Activated CD8-positive, alpha-beta memory T cell treated with anti-CD3 and anti-CD28 coated beads, Interleukin-2, amount 50 U/mL, for 48 hours (primary cell): ENCODE measurements at regions not wholly inside any gene's neighbourhood (a gene's known extent, or its start where the extent isn't known, plus 50 kb on each side); places are given as distances from the start of the nearest gene placed in this dataset.
"Not testable (repeated sequence)": the region's sequence is repeated elsewhere in the genome, so short reads cannot be mapped to it uniquely, and the experiment has no call there.

ENCODE experiments used
- DNase-seq: peaks from one replicate; pipeline ENCODE4 v3.0.0-alpha.2; 2020

DNA sequence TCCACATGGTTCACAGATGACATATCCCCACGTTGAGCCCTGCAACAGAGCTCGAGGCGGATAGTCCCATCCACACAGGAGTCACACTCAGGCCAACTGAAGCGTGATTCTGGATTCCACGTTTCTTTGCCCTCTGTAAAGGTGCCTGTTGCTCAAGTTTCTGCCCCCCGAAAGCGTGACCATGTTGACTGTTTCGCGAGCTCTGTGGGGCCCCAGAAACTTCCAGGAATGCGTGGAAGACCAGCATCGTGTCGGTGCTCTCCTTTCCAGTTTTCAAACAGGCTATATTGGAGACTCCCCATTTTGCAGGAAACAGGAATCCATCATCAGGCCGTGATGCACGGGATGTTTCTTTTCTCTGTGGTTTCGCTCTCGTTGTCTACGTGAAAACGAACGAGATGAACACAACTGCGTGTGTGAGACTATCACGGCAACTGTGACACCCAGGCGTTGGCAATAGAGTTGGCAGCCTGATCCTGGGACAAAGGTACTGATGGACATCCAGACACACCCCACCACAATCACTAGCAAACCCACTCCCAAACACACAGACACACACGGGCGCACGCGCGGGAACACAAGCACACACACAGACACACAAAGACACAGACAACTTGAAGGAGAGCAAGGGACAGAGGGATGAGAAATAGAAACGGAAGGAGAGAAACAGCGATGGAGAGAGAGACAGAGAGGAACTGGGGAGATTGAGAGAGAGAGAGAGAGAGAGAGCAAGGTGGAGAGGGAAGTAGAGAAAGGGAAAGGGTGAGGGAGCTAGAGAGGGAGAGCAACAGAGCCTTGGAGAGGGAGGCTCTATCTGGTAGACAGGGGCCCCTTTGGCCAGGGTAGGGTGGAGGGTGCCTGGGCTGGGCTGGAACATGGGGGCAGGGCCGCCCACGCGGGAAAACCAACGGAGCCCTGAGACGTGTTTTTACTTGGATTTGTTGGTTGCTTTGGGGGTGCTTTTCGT, 1609.3 kb downstream of the SPATA31A7 start:
- peak; percentile 80 for DNase-seq

DNA sequence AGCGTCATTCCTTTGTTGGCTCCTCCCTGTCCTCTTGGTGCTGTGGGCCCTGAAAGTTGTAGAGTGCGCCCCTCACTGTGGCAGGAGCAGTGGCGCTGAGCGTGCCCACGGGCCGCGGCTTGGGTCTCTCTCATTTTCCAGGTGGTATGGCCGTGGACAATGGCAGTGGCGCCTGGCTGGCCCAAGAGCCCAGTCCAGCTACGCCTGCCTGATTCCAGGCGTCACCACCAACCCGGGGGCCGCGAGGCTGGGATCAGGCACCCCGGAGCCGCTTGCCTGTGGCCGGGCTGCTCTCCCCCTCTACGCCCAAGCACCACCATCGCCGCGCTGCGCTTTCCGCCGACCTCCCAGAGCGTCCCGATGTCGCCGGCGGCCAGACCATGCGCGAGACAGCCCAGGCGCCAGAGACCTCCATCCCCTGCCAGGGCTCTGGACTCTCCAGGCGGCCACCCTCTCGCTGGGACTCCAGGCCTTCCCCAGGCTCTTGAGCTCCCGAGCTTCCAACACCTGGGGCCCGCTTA, 1610.1 kb downstream of the SPATA31A7 start:
- DNase-seq, result peak; percentile 84

DNA sequence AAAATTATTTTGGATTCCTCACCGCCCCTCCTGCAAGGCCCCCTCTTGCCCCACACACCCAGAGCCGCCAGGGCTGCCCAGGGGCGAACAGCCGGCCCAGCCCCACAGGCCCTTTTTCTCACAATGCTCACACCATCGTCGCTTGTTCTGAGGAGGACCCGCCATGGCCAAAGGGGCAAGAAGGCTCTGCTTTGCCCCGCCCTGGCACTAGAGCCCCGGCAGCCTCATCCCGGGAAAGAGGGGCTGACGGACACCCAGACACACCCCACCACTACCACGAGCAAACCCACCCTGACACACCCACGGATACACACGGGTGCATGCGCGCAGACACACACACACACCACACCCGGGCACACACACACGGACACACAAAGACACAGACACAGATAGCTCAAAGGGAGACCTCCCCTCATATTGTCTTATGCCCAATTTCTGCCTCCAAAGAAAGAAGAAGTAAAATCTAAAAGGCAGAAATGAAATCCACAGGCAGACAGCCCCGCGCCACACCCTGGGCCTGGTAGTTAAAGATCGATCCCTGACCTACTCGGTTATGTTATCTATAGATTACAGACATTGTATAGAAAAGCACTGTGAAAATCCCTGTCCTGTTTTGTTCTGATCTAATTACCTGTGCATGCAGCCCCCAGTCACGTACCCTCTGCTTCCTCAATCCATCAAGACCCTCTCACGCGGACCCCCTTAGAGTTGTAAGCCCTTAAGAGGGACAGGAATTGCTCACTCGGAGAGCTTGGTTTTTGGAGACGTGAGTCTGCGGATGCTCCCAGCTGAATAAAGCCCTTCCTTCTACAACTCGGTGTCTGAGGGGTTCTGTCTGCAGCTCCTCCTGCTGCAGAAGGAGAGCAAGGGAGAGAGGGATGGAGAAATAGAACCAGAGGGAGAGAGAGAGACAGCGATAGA, 1610.9 kb downstream of the SPATA31A7 start:
- peak; percentile 80 for DNase-seq

DNA sequence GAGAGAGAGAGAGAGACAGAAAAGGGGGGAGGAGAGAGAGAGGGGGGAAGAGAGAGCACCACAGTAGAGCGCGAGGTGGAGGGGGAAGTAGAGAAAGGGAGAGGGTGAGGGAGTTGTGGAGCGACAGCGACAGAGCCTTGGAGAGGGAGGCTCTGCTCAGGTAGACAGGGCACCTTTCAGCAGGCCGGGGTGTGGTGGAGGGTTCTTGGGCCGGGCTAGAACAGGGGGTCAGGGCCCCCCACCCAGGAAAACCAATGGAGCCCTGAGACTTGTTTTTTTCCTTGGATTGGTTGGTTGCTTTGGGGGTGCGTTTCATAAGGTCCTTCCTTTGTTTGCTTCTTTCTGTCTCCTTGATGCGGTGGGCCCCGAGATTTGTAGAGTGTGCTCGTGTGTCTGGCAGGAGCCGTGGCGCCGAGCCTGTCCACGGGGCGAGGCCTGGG, 1611.6 kb downstream of the SPATA31A7 start:
- DNase-seq, result peak; percentile 70

DNA sequence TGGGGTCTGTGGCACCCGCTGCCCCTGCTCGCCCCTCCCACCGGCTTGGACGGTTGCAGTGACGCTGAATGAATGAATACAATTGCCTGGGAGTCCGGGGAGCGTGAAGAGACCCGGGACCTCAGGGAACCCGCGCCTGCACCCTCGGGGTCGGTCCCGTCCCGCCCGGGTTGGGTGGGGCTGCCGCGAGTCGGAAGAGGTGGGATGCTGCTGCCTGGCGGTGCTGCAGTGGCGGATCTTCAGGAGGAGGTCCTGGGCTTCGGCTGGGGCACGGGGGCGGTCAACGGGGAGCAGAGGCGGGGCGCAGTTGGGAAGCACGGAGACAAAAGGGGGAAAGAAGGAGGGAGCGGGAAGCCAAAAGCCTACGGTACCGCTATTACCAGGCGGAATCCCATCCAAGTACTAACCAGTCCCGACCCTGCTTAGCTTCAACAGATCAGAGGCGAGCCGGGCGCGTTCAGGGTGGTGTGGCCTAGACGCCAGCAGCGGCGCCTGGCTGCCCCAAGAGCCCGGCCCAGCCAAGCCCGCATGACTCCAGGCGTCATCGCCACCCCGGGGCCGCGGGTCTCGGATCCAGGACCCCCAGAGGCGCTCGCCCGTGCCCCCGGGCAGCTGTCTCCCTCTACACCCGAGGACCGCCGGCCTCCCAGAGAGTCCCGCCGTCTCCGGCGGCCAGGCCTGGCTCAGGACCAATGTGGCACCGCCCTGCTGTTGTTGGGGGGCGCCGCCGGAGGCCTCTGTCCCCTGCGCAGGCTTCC, 1612.3 kb downstream of the SPATA31A7 start:
- DNase-seq, result peak; percentile 98

DNA sequence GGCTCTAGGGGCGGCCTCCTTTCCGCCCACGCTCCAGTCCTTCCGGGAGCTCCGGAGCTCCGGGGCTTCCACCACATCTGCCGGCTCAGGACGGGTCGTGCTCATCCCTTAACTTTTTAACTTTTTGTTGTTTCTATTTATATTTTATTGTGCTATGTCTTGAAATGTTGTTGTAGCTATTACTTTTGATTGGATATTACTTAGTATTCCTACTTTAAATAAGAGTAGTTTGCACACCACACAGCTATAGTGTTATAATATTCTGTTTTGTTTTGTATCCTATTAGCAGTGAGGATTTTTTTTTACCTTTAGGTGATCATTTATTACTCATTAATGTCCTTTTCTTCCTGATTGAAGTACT, 1612.9 kb downstream of the SPATA31A7 start:
- DNase-seq, result not testable (repeated sequence)

DNA sequence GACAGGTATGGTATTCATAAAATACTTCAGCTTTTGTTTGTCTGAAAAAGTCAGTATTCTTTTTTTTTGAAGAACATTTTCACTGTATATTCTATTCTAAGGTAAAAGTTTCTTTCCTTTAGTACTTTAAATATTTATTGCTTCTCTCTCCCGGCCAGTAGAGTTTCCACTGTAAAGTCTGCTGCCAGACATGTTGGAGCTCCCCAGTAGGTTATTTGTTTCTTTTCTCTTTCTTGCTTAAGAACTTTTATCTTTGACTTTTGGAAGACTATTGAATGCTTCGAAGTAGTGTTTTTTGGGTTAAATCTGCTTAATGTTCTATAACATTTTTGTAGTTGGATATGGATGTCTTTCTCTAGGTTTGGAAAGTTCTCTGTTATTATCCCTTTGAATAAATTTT, 1613.3 kb downstream of the SPATA31A7 start:
- not testable (repeated sequence) for DNase-seq

DNA sequence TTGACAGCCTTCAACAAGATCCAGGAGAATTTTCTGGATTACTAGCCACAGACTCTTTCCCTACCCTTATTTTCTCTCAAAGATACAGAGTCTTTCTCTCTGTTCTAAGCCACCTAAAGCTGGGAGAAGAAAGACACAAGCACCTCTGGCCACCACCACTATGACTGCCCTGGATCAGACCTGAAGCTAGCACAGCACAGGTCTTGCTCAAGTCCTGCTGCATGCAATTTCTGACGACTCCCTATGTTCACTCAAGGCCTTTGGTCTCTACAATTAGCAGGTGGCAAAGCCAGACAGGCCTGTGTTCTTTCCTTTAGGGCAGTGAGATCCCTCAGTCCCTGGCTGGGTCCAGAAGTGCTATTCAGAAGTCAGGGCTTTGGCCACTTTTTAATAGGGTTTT, 1614.5 kb downstream of the SPATA31A7 start:
- DNase-seq, result peak; percentile 52

DNA sequence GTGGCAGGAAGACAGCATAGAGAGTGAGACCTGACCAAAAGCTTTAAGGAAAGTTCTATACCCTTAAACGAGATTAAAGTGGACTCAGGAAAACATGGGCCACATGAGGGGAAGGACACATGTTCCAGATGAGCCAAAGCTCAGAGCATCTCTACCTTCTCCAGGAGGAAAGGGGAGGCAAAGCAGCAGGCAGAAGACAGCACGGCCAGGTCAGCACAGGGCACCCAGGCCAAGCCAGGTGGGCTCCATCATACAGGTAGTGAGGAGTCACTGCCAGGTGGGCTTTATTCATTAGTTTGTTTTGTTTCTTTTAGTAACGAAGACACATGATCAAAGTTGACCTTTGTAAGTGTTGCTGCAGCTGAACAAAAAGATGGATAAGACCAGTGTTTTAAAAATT, 1617.6 kb downstream of the SPATA31A7 start:
- peak; percentile 51 for DNase-seq

DNA sequence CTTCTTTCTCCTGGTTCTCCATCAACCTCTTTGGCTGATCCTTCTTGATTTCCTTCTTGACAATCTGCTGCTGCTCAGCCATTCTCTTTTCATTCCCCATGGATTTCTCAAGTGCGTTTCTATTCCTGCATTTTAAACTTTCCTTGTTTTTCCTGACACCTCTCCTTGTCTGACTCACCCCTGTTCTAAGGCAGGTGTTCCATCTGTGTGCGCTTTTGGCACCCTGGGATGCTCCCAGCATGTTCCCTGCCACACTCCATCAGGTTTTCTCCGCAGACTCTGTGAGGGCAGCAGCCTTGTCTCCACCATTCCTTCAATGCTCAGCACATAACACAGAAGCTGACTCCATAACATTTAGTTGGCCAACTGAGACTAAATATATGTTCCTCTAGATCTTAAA, 1618.2 kb downstream of the SPATA31A7 start:
- not testable (repeated sequence) for DNase-seq

DNA sequence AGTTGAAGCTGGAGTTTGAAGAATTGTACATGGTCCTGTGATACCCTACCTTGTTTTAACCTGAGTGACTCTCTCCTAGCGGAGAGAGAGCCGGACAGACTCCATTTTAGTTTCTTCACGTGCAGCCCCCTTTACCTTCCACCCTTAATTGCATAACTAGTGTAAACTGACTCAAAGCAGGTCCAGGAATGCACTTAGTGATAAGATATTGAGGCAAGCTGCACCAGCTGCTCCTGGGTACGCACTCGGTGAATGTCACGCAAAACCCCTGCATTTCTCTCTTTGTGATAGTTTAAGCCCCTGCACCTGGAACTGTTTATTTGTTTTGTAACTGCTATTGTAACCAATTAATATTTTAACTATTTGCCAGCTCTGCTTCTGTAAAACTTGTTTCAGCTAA, 1620.5 kb downstream of the SPATA31A7 start:
- not testable (repeated sequence) for DNase-seq

DNA sequence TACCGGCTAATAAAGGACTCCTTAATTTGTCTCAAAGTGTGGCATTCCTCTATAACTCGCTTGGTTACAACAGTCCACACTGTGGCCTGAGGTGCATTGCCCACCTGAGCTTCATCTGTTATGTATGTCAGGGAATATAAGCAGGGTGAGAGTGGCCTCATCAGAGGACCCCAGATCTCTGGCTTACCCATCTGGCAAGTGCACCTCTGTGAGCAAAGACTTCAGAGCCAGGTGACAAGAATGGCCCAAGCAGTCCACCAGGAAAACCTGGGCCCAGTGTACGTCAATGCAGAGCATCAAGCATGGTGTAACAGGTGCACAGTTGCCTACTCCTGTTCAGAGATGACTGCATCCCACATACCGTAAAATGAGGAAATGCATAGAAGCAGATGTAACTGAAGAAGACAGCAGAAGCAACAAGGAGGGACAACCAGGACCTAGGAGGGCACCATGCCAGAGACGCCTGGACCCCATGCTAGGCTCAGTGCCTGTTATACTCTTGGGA, 1621.0 kb downstream of the SPATA31A7 start:
- DNase-seq, result not testable (repeated sequence)

DNA sequence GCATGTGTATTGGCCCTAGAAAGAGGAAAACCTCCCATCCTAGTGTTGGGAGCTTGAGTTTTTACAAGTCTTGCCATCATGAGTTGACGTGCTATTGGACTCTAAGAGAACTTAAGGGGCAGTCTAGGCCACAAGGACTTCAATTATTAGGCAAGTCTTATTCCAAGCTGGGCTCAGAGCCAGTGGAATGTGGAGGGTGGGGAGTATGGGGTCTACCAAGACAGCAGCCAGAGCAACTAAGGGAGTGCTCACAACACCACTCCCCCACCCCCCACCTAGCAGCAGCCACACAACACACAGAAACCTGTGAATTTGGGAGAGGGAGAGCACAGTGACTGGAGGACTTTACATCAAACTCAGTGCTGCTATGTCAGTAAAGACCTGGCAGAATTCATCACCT, 1625.6 kb downstream of the SPATA31A7 start:
- not testable (repeated sequence) for DNase-seq

DNA sequence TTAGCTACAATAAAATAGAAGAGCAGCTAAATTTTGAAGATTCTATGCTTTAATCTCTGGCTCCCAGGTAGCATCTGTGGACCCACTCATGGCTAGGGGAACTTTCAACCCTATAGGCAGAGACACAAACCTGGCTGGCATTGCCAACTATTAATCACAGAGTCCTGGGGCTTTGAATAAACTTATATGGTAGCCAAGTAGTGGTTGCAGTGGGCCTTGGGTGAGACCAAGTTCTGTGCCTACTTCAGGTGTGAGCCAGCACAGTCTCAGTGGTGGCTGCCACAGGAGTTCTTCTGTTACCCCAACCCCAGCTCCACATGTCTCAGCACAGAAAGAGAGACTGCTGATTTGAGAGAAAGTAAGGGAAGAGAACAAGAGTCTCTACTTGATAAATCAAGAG, 1626.5 kb downstream of the SPATA31A7 start:
- DNase-seq, result not testable (repeated sequence)

DNA sequence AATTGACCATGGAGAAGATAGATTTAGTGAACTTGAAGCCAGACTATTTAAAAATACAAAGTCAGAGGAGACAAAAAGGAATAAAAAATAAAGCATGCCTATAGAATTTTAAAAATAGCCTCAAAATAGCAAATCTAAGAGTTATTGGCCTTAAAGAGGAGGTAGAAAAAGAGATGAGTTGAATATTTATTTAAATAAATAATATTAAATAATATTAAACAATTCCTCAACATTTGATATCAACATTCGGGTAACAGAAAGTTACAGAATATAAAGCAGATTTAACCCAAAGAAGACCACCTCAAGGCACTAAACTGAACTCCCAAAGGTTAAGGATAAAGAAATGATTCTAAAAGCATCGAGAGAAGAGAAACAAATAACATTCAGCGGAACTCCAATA, 1627.4 kb downstream of the SPATA31A7 start:
- DNase-seq, result not testable (repeated sequence)

DNA sequence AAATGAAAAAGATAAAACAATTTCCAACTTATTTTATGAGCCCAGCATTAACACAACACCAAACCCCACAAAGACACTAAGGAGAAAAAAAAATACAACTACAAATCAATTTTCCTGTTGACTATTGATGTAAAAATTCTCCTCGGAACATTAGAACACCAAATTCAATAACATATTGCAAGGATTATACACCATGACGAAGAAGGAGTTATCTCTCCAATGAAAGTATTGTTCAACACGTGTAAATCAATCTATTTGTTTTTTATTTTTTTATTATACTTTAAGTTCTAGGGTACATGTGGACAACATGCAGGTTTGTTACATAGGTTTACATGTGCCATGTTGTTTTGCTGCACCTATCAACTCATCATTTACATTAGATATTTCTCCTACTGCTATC, 1632.3 kb downstream of the SPATA31A7 start:
- not testable (repeated sequence) for DNase-seq

DNA sequence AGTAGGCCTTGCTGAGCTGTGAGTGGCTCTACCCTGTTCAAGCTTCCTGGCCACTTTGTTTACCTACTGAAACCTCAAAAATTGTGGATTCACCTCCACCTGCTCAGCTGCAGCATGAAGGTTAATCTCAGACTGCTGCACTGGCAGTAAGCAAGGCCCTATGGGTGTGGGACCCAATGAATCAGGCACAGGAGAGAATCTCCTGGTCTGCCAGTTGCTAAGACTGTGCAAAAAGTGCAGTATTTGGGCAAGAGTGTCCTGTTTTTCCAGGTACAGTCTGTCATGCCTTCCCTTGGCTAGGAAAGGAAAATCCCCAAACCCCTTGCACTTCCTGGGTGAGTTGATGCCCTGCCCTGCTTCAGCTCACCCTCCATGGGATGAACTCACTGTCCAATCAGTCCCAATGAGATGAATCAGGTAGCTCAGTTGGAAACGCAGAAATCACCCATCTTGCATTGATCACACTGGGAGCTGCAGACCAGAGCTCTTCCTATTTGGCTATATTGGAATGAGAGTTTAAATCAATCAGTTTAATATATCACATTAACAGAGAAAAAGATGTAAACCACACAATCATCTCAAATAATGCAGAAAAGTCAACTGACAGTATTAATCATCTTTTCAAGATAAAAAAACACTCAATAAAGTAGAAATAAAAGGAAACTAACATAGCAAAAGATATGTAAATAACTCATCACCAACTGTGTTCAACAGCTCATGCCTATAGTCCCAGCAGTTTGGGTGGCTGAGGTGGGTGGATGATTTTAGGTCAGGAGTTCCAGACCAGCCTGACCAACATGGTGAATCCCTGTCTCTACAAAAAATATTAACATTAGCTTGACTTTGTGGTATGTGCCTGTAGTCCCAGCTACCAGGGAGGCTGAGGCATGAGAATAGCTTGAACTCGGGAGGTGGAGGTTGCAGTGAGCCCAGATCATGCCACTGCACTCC, 1638.4 kb downstream of the SPATA31A7 start:
- not testable (repeated sequence) for DNase-seq

DNA sequence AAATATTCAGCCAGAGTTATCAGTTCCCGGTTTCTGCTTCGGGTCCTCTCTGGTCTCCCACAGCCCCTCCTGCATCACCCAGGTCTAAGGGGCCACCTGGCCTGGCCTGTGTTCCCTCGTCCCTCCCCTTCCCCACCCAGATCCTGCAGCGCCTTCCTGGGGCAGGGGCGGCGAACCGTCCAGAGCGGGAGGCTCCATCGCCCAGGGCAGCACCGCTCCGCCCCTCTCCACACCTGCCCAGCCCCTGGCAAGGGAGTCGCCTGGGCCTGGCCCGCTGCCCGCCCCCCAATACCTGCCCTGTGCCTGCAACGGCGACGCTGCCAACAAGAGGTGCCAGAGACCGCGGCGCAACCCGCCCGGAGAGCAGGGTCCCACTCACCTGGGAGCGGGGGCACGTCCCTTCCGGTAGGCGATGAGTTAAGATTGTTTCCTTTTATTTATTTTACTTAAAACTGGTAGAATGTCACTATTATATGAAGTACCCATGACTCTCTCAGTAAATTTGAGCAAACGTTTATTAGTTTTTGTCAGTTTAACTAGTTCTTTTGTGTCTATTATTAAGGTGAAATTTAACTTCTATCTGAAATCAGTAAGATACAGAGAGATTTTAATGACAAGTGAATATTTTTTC, 1641.1 kb downstream of the SPATA31A7 start:
- not testable (repeated sequence) for DNase-seq

DNA sequence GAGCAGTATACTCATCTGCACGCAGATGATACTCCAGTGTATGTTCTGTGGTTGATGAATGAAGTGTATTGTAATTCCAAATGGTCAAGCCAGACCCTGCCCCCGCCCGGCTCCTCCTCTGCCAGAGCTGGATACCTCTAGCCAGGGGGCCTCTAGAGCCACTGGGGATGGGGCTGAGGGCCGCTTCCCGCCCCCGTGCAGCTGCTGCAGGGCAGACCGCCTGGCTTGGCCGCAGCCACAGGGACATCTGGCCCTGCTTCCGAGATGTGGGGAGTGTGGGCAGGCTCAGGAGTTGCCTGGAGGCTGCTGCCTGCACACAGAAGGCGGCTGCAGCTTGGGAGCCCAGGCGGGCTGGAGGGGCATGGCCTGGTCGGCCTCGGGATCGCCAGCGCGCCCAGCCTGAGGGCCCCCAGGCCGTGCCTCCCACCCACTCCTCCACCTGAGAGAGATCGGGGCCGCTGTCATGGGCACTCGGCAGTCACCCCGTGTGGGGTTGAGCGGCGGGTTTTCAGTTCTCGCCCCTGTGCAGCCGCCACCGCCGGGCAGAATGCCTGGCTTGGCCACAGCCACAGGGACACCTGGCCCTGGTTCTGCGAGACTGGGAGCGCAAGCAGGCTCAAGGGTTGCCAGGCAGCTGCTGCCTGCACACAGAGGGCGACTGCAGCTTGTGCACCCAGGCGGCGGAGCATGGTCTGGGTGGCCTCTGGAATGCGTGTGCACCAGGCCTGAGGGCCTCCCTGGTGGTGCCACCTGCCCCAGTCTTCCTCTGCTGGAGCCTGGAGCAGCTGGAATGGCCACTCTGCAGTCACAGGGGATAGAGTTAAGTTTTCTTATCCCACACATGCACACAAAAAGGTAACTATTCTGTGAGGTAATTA, 1643.7 kb downstream of the SPATA31A7 start:
- DNase-seq, result not testable (repeated sequence)
